Left ventricle myocardium inferior (tissue), 1 donor: ENCODE measurements at regions not wholly inside any gene's neighbourhood (a gene's known extent, or its start where the extent isn't known, plus 50 kb on each side); places are given as distances from the start of the nearest gene placed in this dataset.
"Not testable (repeated sequence)": the region's sequence is repeated elsewhere in the genome, so short reads cannot be mapped to it uniquely, and the experiment has no call there.

Experiments used
- DNase-seq: peaks from one replicate; pipeline ENCODE4 v3.0.0-alpha.2; 2020
- H3K27ac ChIP-seq: fragments of 200-600 bp; replicated peaks from 2 replicates; pipeline ENCODE4 v1.8.0; 2021
- H3K27me3 ChIP-seq: fragments of 200-600 bp; 2 replicates; pipeline ENCODE4 v1.8.0; 2021; ENCODE audit warnings: low read depth
- H3K36me3 ChIP-seq: fragments of 200-600 bp; 2 replicates; pipeline ENCODE4 v1.8.0; 2021
- H3K4me1 ChIP-seq: fragments of 200-600 bp; 2 replicates; pipeline ENCODE4 v1.8.0; 2021
- H3K4me3 ChIP-seq: fragments of 200-600 bp; 2 replicates; pipeline ENCODE4 v1.8.0; 2021; ENCODE audit warnings: mild to moderate bottlenecking, moderate library complexity
- H3K9me3 ChIP-seq: fragments of 200-600 bp; replicated peaks from 2 replicates; pipeline ENCODE4 v1.8.0; 2021
- CTCF ChIP-seq: fragments of 200-600 bp; IDR thresholded peaks from 2 replicates; pipeline ENCODE4 v1.8.0; 2021; ENCODE audit warnings: antibody characterized with exemption, mild to moderate bottlenecking, borderline replicate concordance
- intact Hi-C: fragments of 100-400 bp; cut with micrococcal nuclease; formaldehyde crosslinking; loops from one replicate; pipeline ENCODE4 v1.11.0; 2022
- donor health status: DM: no; HTN: yes; CAD: no; lungs with severe emphysema.

- peaks cover 15% of the 10 kb centered on the region for H3K27me3 ChIP-seq
- DNase-seq: no peak
- no peak overlapping the region for H3K4me3 ChIP-seq
- no peaks in the 10 kb centered on the region for H3K4me1 ChIP-seq
- no peaks in the 10 kb centered on the region for H3K36me3 ChIP-seq
- H3K9me3 ChIP-seq: peaks cover 3% of the 10 kb centered on the region
- no peak overlapping the region for H3K27ac ChIP-seq
- intact Hi-C loops: no loop called here
- TF ChIP-seq CTCF: peak; percentile 28
Measured at GRCh38 chr15:23866832-23867231, 179.7 kb upstream of the NDN start.

- Histone ChIP-seq H3K27me3 (peaks cover 15% of the 10 kb centered on the region), H3K4me1 (no peaks in the 10 kb centered on the region), H3K36me3 (no peaks in the 10 kb centered on the region), H3K27ac (no peak overlapping the region), H3K9me3 (peaks cover 7% of the 10 kb centered on the region), H3K4me3 (peak overlapping the region; percentile 37)
- DNase-seq: peak; percentile 40
- intact Hi-C loops: no loop called here
- TF ChIP-seq CTCF: no peak
Measured at GRCh38 chr15:23869396-23869795, 182.3 kb upstream of the NDN start.

- H3K36me3 ChIP-seq, H3K27ac ChIP-seq, DNase-seq, H3K4me1 ChIP-seq, H3K9me3 ChIP-seq, H3K4me3 ChIP-seq: not testable (repeated sequence)
- intact Hi-C loops: loop anchor here (10.0 kb wide), 1 partner anchor 229 kb away; the partner anchor contains the start of gene MAGEL2
- H3K27me3 ChIP-seq: peaks cover 17% of the 10 kb centered on the region
Measured at GRCh38 chr15:23873613-23874012, 186.5 kb upstream of the NDN start.

GRCh38 chr15:23877502-23878412 lies 190.7 kb upstream of the NDN start:
- no peak overlapping the region for H3K4me3 ChIP-seq
- intact Hi-C loops: loop anchor here (10.0 kb wide), 1 partner anchor 233 kb away; the partner anchor contains the start of gene MAGEL2
- peak; percentile 25 for DNase-seq
- no peaks in the 10 kb centered on the region for H3K4me1 ChIP-seq
- H3K9me3 ChIP-seq: peaks cover 4% of the 10 kb centered on the region
- H3K27ac ChIP-seq: no peak overlapping the region
- TF ChIP-seq CTCF: peak; percentile 72
- H3K36me3 ChIP-seq: no peaks in the 10 kb centered on the region
- H3K27me3 ChIP-seq: peaks cover 12% of the 10 kb centered on the region

- Histone ChIP-seq H3K4me1 (no peaks in the 10 kb centered on the region), H3K9me3 (no peaks in the 10 kb centered on the region), H3K36me3 (no peaks in the 10 kb centered on the region), H3K4me3 (no peak overlapping the region), H3K27ac (no peak overlapping the region), H3K27me3 (peaks cover 8% of the 10 kb centered on the region)
- no peak for TF ChIP-seq CTCF
- intact Hi-C loops: no loop called here
- DNase-seq: no peak
Measured at GRCh38 chr15:23881291-23881690, 194.2 kb upstream of the NDN start.

GRCh38 chr15:23890218-23890617 lies 203.1 kb upstream of the NDN start:
- Histone ChIP-seq H3K36me3 (no peaks in the 10 kb centered on the region), H3K27ac (no peak overlapping the region), H3K27me3 (peaks cover 4% of the 10 kb centered on the region), H3K4me1 (no peaks in the 10 kb centered on the region), H3K9me3 (peaks cover 8% of the 10 kb centered on the region), H3K4me3 (no peak overlapping the region)
- no peak for DNase-seq
- intact Hi-C loops: no loop called here
- TF ChIP-seq CTCF: no peak
